ENCODE measurements at regions not wholly inside any gene's neighbourhood (a gene's known extent, or its start where the extent isn't known, plus 50 kb on each side); places are given as distances from the start of the nearest gene placed in this dataset.

DNA sequence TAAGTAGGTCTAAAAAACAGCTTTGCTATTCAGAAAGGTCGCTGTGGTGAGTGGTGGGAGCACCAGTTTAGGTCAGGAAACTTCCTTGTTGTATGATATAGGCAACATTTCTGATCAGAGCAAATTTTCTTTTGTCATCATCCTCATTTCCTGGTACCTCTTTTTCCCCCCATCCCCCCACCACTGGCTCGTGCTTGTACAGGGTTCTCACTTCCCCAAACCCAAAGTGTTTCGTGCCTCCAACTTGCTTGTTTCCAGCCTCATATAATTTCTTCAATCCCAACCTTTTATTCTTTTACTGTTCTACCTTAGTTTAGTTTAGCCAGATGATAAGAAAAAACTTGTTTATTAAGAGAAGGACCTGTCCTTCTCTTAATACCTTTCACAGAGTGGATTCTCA, 209.4 kb upstream of the JAG1 start:
- H3K27ac Mint-ChIP-seq = no peak overlapping the region
- Histone ChIP-seq H3K4me1 (ENCODE audit: insufficient read depth, low read length) (no peaks in the 10 kb centered on the region), H3K9me3 (ENCODE audit: control insufficient read depth in 1 of 2, insufficient read depth in 1 of 2, low read length in 2 of 2) (no peaks in the 10 kb centered on the region), H3K27me3 (ENCODE audit: control insufficient read depth in 1 of 2, insufficient read depth in 2 of 2, low read length in 2 of 2) (no peaks in the 10 kb centered on the region), H3K36me3 (ENCODE audit: insufficient read depth, low read length) (no peaks in the 10 kb centered on the region), H3K27ac (ENCODE audit: low read depth in 1 of 2, low read length in 2 of 2) (no peak overlapping the region), H3K4me3 (ENCODE audit: low read length) (no peak overlapping the region)
- ATAC-seq (ENCODE audit: poor library complexity) = no peak
- intact Hi-C loops (cut with DNase I, micrococcal nuclease) = no loop called here
- H3K4me3 Mint-ChIP-seq = no peak overlapping the region
- TF ChIP-seq CTCF (IDR thresholded peaks at IDR 0.05) = no peak
- no peaks in the 10 kb centered on the region for H3K27me3 Mint-ChIP-seq
- DNase-seq = no peak
- CTCF ChIA-PET = no interaction called here
- H3K4me1 Mint-ChIP-seq (ENCODE audit: low read depth) = no peaks in the 10 kb centered on the region
- POLR2A ChIA-PET = no interaction called here
- H3K9me3 Mint-ChIP-seq = peaks cover 4% of the 10 kb centered on the region
- no peaks in the 10 kb centered on the region for H3K36me3 Mint-ChIP-seq (ENCODE audit: low read depth)

- no peaks in the 10 kb centered on the region for H3K36me3 Mint-ChIP-seq (ENCODE audit: low read depth)
- H3K27me3 ChIP-seq (ENCODE audit: control insufficient read depth in 1 of 2, insufficient read depth in 2 of 2, low read length in 2 of 2) = no peaks in the 10 kb centered on the region
- no peaks in the 10 kb centered on the region for H3K4me1 Mint-ChIP-seq (ENCODE audit: low read depth)
- no peak for ATAC-seq (ENCODE audit: poor library complexity)
- intact Hi-C loops (cut with DNase I, micrococcal nuclease) = no loop called here
- no peak overlapping the region for H3K27ac ChIP-seq (ENCODE audit: low read depth in 1 of 2, low read length in 2 of 2)
- no peak overlapping the region for H3K27ac Mint-ChIP-seq
- ChIA-PET CTCF (no interaction called here), POLR2A (no interaction called here)
- H3K9me3 ChIP-seq (ENCODE audit: control insufficient read depth in 1 of 2, insufficient read depth in 1 of 2, low read length in 2 of 2) = no peaks in the 10 kb centered on the region
- peaks cover 4% of the 10 kb centered on the region for H3K9me3 Mint-ChIP-seq
- H3K36me3 ChIP-seq (ENCODE audit: insufficient read depth, low read length) = no peaks in the 10 kb centered on the region
- no peak overlapping the region for H3K4me3 Mint-ChIP-seq
- DNase-seq = no peak
- H3K4me3 ChIP-seq (ENCODE audit: low read length) = no peak overlapping the region
- H3K27me3 Mint-ChIP-seq = no peaks in the 10 kb centered on the region
- no peak for TF ChIP-seq CTCF (IDR thresholded peaks at IDR 0.05)
- no peaks in the 10 kb centered on the region for H3K4me1 ChIP-seq (ENCODE audit: insufficient read depth, low read length)
These were observed 219.5 kb upstream of the JAG1 start for GRCh38 chr20:10893321-10893720.

GRCh38 chr20:10897336-10897735, 223.5 kb upstream of the JAG1 start:
- H3K27me3 ChIP-seq (ENCODE audit: control insufficient read depth in 1 of 2, insufficient read depth in 2 of 2, low read length in 2 of 2) = no peaks in the 10 kb centered on the region
- intact Hi-C loops (cut with DNase I, micrococcal nuclease) = no loop called here
- DNase-seq = no peak
- no peaks in the 10 kb centered on the region for H3K36me3 ChIP-seq (ENCODE audit: insufficient read depth, low read length)
- H3K36me3 Mint-ChIP-seq (ENCODE audit: low read depth) = no peaks in the 10 kb centered on the region
- peaks cover 4% of the 10 kb centered on the region for H3K9me3 Mint-ChIP-seq
- ChIA-PET CTCF (no interaction called here), POLR2A (no interaction called here)
- H3K4me1 Mint-ChIP-seq (ENCODE audit: low read depth) = no peaks in the 10 kb centered on the region
- H3K9me3 ChIP-seq (ENCODE audit: control insufficient read depth in 1 of 2, insufficient read depth in 1 of 2, low read length in 2 of 2) = no peaks in the 10 kb centered on the region
- no peak overlapping the region for H3K27ac ChIP-seq (ENCODE audit: low read depth in 1 of 2, low read length in 2 of 2)
- no peak overlapping the region for H3K27ac Mint-ChIP-seq
- H3K4me3 ChIP-seq (ENCODE audit: low read length) = no peak overlapping the region
- ATAC-seq (ENCODE audit: poor library complexity) = no peak
- H3K4me3 Mint-ChIP-seq = no peak overlapping the region
- no peak for TF ChIP-seq CTCF (IDR thresholded peaks at IDR 0.05)
- H3K27me3 Mint-ChIP-seq = peaks cover 5% of the 10 kb centered on the region
- no peaks in the 10 kb centered on the region for H3K4me1 ChIP-seq (ENCODE audit: insufficient read depth, low read length)

All from CD4-positive, alpha-beta T cell (primary cell).